ENCODE measurements at regions not wholly inside any gene's neighbourhood (a gene's known extent, or its start where the extent isn't known, plus 50 kb on each side); places are given as distances from the start of the nearest gene placed in this dataset.

- CTCF ChIA-PET, result no interaction called here
- H3K36me3 ChIP-seq (ENCODE audit: low read depth, low read length), result no peaks in the 10 kb centered on the region
- no TSS peak for BruUV-seq (replicated peaks)
Observed at GRCh38 chr9:11443631-11444030, 830.8 kb upstream of the PTPRD start.

GRCh38 chr9:11457825-11458790 is 845.3 kb upstream of the PTPRD start:
- no peak overlapping the region for H3K4me3 ChIP-seq (ENCODE audit: low read length)
- ATAC-seq (peak; percentile 29; the same call in 1 of the 2 replicates), DNase-seq (no peak)
- TF ChIP-seq EZH2 (IDR thresholded peaks at IDR 0.05; ENCODE audit: low read length, unreplicated experiment) (no peak), EZH2phosphoT487 (IDR thresholded peaks at IDR 0.05; ENCODE audit: borderline replicate concordance, low read length) (no peak), CTCF (conservative IDR thresholded peaks at IDR 0.05; ENCODE audit: low read depth, low read length) (no peak)
- H3K36me3 ChIP-seq (ENCODE audit: low read depth, low read length), result no peaks in the 10 kb centered on the region
- H3K4me2 ChIP-seq (ENCODE audit: low read length), result no peak overlapping the region
- H3K9ac ChIP-seq (ENCODE audit: low read length), result no peak overlapping the region
- no peak overlapping the region for H3K27ac ChIP-seq (ENCODE audit: low read length)
- H2AFZ ChIP-seq (ENCODE audit: low read length), result no peak overlapping the region
- H3K79me2 ChIP-seq (ENCODE audit: low read length), result no peaks in the 10 kb centered on the region
- H3K9me2 ChIP-seq (replicated peaks; ENCODE audit: low read length), result no peaks in the 10 kb centered on the region
- ChIA-PET POLR2A (ENCODE audit: unreplicated experiment) (interaction anchor here (0.7 kb wide), 1 partner anchor 119 kb away, joined by 7 read pairs; no protein-coding TSS in a partner anchor), CTCF (no interaction called here)
- no peaks in the 10 kb centered on the region for H3F3A ChIP-seq (ENCODE audit: low read length, unreplicated experiment)
- intact Hi-C loops (cut with micrococcal nuclease), result no loop called here
- no TSS peak for BruUV-seq (replicated peaks)
- H3K27me3 ChIP-seq (ENCODE audit: low read length), result no peaks in the 10 kb centered on the region
- H3K4me1 ChIP-seq (ENCODE audit: insufficient read depth, low read length), result no peaks in the 10 kb centered on the region
- H4K20me1 ChIP-seq (ENCODE audit: low read length), result no peaks in the 10 kb centered on the region
- H3K9me3 ChIP-seq (ENCODE audit: low read length), result no peaks in the 10 kb centered on the region

More at GRCh38 chr9:11443631-11444030, 830.8 kb upstream of the PTPRD start:
- H3K4me1 ChIP-seq (ENCODE audit: insufficient read depth, low read length), result no peaks in the 10 kb centered on the region
- H3K27ac ChIP-seq (ENCODE audit: low read length), result no peak overlapping the region
- no peaks in the 10 kb centered on the region for H3K9me3 ChIP-seq (ENCODE audit: low read length)
- DNase-seq (no peak), ATAC-seq (no peak)
- H2AFZ ChIP-seq (ENCODE audit: low read length), result no peak overlapping the region
- H4K20me1 ChIP-seq (ENCODE audit: low read length), result no peaks in the 10 kb centered on the region
- no peaks in the 10 kb centered on the region for H3K79me2 ChIP-seq (ENCODE audit: low read length)
- no peaks in the 10 kb centered on the region for H3K27me3 ChIP-seq (ENCODE audit: low read length)
- no peak overlapping the region for H3K4me2 ChIP-seq (ENCODE audit: low read length)
- no peak for TF ChIP-seq EZH2 (IDR thresholded peaks at IDR 0.05; ENCODE audit: low read length, unreplicated experiment)
- no peak for TF ChIP-seq CTCF (conservative IDR thresholded peaks at IDR 0.05; ENCODE audit: low read depth, low read length)
- TF ChIP-seq EZH2phosphoT487 (IDR thresholded peaks at IDR 0.05; ENCODE audit: borderline replicate concordance, low read length), result no peak
- POLR2A ChIA-PET (ENCODE audit: unreplicated experiment), result no interaction called here
- no peak overlapping the region for H3K9ac ChIP-seq (ENCODE audit: low read length)
- no peaks in the 10 kb centered on the region for H3F3A ChIP-seq (ENCODE audit: low read length, unreplicated experiment)
- intact Hi-C loops (cut with micrococcal nuclease), result no loop called here
- H3K4me3 ChIP-seq (ENCODE audit: low read length), result no peak overlapping the region
- no peaks in the 10 kb centered on the region for H3K9me2 ChIP-seq (replicated peaks; ENCODE audit: low read length)

GRCh38 chr9:11469745-11470144 is 856.9 kb upstream of the PTPRD start:
- Histone ChIP-seq H3K9me3 (ENCODE audit: low read length) (no peaks in the 10 kb centered on the region), H3K4me3 (ENCODE audit: low read length) (no peak overlapping the region), H3K36me3 (ENCODE audit: low read depth, low read length) (no peaks in the 10 kb centered on the region), H3K4me1 (ENCODE audit: insufficient read depth, low read length) (no peaks in the 10 kb centered on the region), H3K9me2 (replicated peaks; ENCODE audit: low read length) (no peaks in the 10 kb centered on the region), H3K27me3 (ENCODE audit: low read length) (no peaks in the 10 kb centered on the region), H3K27ac (ENCODE audit: low read length) (no peak overlapping the region), H4K20me1 (ENCODE audit: low read length) (no peaks in the 10 kb centered on the region), H3K9ac (ENCODE audit: low read length) (no peak overlapping the region), H3F3A (ENCODE audit: low read length, unreplicated experiment) (no peaks in the 10 kb centered on the region), H3K4me2 (ENCODE audit: low read length) (no peak overlapping the region), H3K79me2 (ENCODE audit: low read length) (no peaks in the 10 kb centered on the region), H2AFZ (ENCODE audit: low read length) (no peak overlapping the region)
- ATAC-seq (no peak), DNase-seq (no peak)
- TF ChIP-seq EZH2 (IDR thresholded peaks at IDR 0.05; ENCODE audit: low read length, unreplicated experiment) (no peak), CTCF (conservative IDR thresholded peaks at IDR 0.05; ENCODE audit: low read depth, low read length) (no peak), EZH2phosphoT487 (IDR thresholded peaks at IDR 0.05; ENCODE audit: borderline replicate concordance, low read length) (no peak)
- no TSS peak for BruUV-seq (replicated peaks)
- POLR2A ChIA-PET (ENCODE audit: unreplicated experiment), result no interaction called here
- intact Hi-C loops (cut with micrococcal nuclease), result no loop called here
- CTCF ChIA-PET, result no interaction called here
